ENCODE measurements at regions not wholly inside any gene's neighbourhood (a gene's known extent, or its start where the extent isn't known, plus 50 kb on each side); places are given as distances from the start of the nearest gene placed in this dataset.

GRCh38 chr22:46029574-46030200, 52.7 kb upstream of the WNT7B start:
- no peaks in the 10 kb centered on the region for H3K36me3 ChIP-seq
- H3K27ac ChIP-seq = no peak overlapping the region
- WGBS, 3 donors = 75 to 80% (median 78%) methylated on average over 6 of the region's 6 CpGs
- no peaks in the 10 kb centered on the region for H3K27me3 ChIP-seq
- no peaks in the 10 kb centered on the region for H3K9me3 ChIP-seq
- TF ChIP-seq, protein P1, sequence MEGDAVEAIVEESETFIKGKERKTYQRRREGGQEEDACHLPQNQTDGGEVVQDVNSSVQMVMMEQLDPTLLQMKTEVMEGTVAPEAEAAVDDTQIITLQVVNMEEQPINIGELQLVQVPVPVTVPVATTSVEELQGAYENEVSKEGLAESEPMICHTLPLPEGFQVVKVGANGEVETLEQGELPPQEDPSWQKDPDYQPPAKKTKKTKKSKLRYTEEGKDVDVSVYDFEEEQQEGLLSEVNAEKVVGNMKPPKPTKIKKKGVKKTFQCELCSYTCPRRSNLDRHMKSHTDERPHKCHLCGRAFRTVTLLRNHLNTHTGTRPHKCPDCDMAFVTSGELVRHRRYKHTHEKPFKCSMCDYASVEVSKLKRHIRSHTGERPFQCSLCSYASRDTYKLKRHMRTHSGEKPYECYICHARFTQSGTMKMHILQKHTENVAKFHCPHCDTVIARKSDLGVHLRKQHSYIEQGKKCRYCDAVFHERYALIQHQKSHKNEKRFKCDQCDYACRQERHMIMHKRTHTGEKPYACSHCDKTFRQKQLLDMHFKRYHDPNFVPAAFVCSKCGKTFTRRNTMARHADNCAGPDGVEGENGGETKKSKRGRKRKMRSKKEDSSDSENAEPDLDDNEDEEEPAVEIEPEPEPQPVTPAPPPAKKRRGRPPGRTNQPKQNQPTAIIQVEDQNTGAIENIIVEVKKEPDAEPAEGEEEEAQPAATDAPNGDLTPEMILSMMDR (IDR thresholded peaks at IDR 0.05) = no peak
- TF ChIP-seq POLR2A (IDR thresholded peaks at IDR 0.05) (no peak), EP300 (IDR thresholded peaks at IDR 0.05) (no peak)
- H3K4me1 ChIP-seq (ENCODE audit: insufficient read depth) = peaks cover 8% of the 10 kb centered on the region
- intact Hi-C loops (cut with DNase I) = no loop called here
- H3K4me3 ChIP-seq = no peak overlapping the region
- peak in 3 of 5 donors; percentile 14 to 30 (median 25) for DNase-seq

GRCh38 chr22:46030231-46030880, 53.4 kb upstream of the WNT7B start:
- intact Hi-C loops (cut with DNase I) = no loop called here
- Histone ChIP-seq H3K27ac (no peak overlapping the region), H3K4me1 (ENCODE audit: insufficient read depth) (peaks cover 8% of the 10 kb centered on the region), H3K27me3 (no peaks in the 10 kb centered on the region), H3K36me3 (no peaks in the 10 kb centered on the region), H3K9me3 (no peaks in the 10 kb centered on the region), H3K4me3 (no peak overlapping the region)
- WGBS, 3 donors = 89 to 91% (median 91%) methylated on average over 11 of the region's 11 CpGs
- DNase-seq = peak in 4 of 5 donors; percentile 19 to 34 (median 28)
- TF ChIP-seq, protein P1 (IDR thresholded peaks at IDR 0.05) = no peak
- TF ChIP-seq EP300 (IDR thresholded peaks at IDR 0.05) (no peak), POLR2A (IDR thresholded peaks at IDR 0.05) (no peak)

DNA sequence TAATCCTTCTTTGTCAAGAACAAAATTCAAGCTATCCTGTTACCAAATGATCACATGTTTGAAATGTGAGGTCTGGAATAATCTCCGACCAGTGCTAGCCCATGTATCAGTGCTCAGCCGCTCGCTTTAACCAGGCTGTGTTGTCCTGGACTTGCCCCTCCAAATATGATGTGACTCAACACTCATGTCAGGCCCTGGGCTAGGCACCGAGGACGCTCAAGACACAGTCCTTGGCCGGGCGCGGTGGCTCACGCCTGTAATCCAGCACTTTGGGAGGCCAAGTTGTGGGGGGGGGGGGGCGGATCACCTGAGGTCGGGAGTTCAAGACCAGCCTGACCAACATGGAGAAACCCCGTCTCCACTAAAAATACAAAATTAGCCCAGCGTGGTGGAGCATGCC, 54.1 kb upstream of the WNT7B start:
- H3K4me1 ChIP-seq (ENCODE audit: insufficient read depth) = peaks cover 8% of the 10 kb centered on the region
- peak in 3 of 5 donors; percentile 25 to 35 (median 28) for DNase-seq
- 91 to 93% (median 93%) methylated on average over 12 to 13 of the region's 13 CpGs for WGBS, 3 donors

GRCh38 chr22:46031557-46031956, 54.6 kb upstream of the WNT7B start:
- intact Hi-C loops (cut with DNase I) = no loop called here
- TF ChIP-seq, protein P1 (IDR thresholded peaks at IDR 0.05) = no peak
- no peak for TF ChIP-seq EP300 (IDR thresholded peaks at IDR 0.05)
- TF ChIP-seq POLR2A (IDR thresholded peaks at IDR 0.05) = no peak
- Histone ChIP-seq H3K4me1 (ENCODE audit: insufficient read depth) (peaks cover 7% of the 10 kb centered on the region), H3K36me3 (no peaks in the 10 kb centered on the region), H3K27ac (peak overlapping the region in 1 of 2 donors; percentile 62), H3K27me3 (no peaks in the 10 kb centered on the region), H3K4me3 (no peak overlapping the region), H3K9me3 (no peaks in the 10 kb centered on the region)
- 89 to 96% (median 90%) methylated on average over 2 of the region's 2 CpGs for WGBS, 3 donors
- no peak for DNase-seq

More for the DNA sequence above, 54.1 kb upstream of the WNT7B start:
- no peaks in the 10 kb centered on the region for H3K9me3 ChIP-seq
- TF ChIP-seq POLR2A (IDR thresholded peaks at IDR 0.05) (no peak), EP300 (IDR thresholded peaks at IDR 0.05) (no peak)
- TF ChIP-seq, protein P1 (IDR thresholded peaks at IDR 0.05) = no peak
- intact Hi-C loops (cut with DNase I) = no loop called here
- no peak overlapping the region for H3K27ac ChIP-seq
- H3K36me3 ChIP-seq = no peaks in the 10 kb centered on the region
- no peak overlapping the region for H3K4me3 ChIP-seq
- H3K27me3 ChIP-seq = no peaks in the 10 kb centered on the region

Data from ovary (tissue), 7 donors.